ENCODE measurements at regions not wholly inside any gene's neighbourhood (a gene's known extent, or its start where the extent isn't known, plus 50 kb on each side); places are given as distances from the start of the nearest gene placed in this dataset.

- TF ChIP-seq CTCF (IDR thresholded peaks at IDR 0.05) (no peak), POLR2A (IDR thresholded peaks at IDR 0.05) (no peak)
These were observed 492.7 kb downstream of the BRD1 start for GRCh38 chr22:49334976-49335375.

All from heart left ventricle (tissue), 13 donors.